H1 (cell line): ENCODE measurements at regions not wholly inside any gene's neighbourhood (a gene's known extent, or its start where the extent isn't known, plus 50 kb on each side); places are given as distances from the start of the nearest gene placed in this dataset.

Experiments used
- ATF2 ChIP-seq: IDR thresholded peaks from 2 replicates; pipeline ENCODE4 v1.6.1; 2012; ENCODE audit warnings: low read length, inconsistent platforms
- BACH1 ChIP-seq: IDR thresholded peaks from 2 replicates; pipeline ENCODE4 v1.6.1; 2012; ENCODE audit warnings: low read length, improper control_type of control experiment
- CREB1 ChIP-seq: IDR thresholded peaks from 2 replicates; pipeline ENCODE4 v1.6.1; 2012; ENCODE audit warnings: inconsistent platforms
- CTCF ChIP-seq, 3 experiments: IDR thresholded peaks; 1 replicate in 2 of 3; 2 replicates in 1 of 3; pipeline versions ENCODE4 v1.5.1 to v1.6.1; 2011; ENCODE audit warnings: low read length in 3 of 3, mild to moderate bottlenecking in 3 of 3, inconsistent platforms in 2 of 3, low read depth in 1 of 3, moderate library complexity in 1 of 3; ENCODE audit not compliant: insufficient read depth in 1 of 3; ENCODE audit errors: control extremely low read depth in 1 of 3
- JUN ChIP-seq: IDR thresholded peaks from 2 replicates; pipeline ENCODE4 v1.6.1; 2011; ENCODE audit warnings: low read depth, mild to moderate bottlenecking, improper control_type of control experiment, low read length
- MAFK ChIP-seq: IDR thresholded peaks from 2 replicates; pipeline ENCODE4 v1.6.1; 2012; ENCODE audit warnings: low read depth, mild to moderate bottlenecking, improper control_type of control experiment, low read length
- POLR2AphosphoS5 ChIP-seq: IDR thresholded peaks from 2 replicates; pipeline ENCODE4 v1.6.1; 2011; ENCODE audit warnings: low read depth, low read length
- RXRA ChIP-seq: IDR thresholded peaks from 2 replicates; pipeline ENCODE4 v1.6.1; 2011; ENCODE audit warnings: low read depth, mild to moderate bottlenecking, low read length, moderate library complexity; ENCODE audit not compliant: insufficient read depth

DNA sequence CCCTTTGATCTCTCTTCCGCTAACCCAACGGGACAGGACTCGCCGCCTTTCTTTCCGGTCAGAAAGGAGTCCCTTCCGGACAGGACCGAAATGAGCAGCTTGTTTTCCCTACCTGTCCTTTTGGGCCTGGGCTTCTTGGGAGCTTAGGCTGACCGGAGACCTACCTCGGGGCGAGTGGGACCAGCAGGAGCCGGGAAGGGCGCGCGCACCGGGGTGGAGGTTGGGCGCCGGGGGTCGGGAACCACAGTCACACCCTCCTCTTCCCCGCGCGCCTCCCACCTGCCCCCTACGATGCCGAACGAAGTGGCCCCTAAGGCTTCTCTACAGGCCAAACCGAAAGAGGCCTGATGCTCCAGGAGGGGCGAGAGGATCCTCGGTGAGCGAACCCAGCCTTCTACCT is 95.2 kb downstream of the PRKAB2 start:
- no peak for TF ChIP-seq JUN
- TF ChIP-seq RXRA: no peak
- TF ChIP-seq CTCF (IDR thresholded peaks at IDR 0.05; ENCODE audit: control extremely low read depth in 1 of 3, insufficient read depth in 1 of 3, low read depth in 1 of 3, low read length in 3 of 3): no peak
- TF ChIP-seq BACH1: no peak
- no peak for TF ChIP-seq MAFK
- no peak for TF ChIP-seq ATF2
- TF ChIP-seq CREB1: no peak
- no peak for TF ChIP-seq POLR2AphosphoS5
